Brain microvascular endothelial cell (primary cell): ENCODE measurements at regions not wholly inside any gene's neighbourhood (a gene's known extent, or its start where the extent isn't known, plus 50 kb on each side); places are given as distances from the start of the nearest gene placed in this dataset.
"Not testable (repeated sequence)": the region's sequence is repeated elsewhere in the genome, so short reads cannot be mapped to it uniquely, and the experiment has no call there.

Experiments used
- DNase-seq: peaks from one replicate; pipeline ENCODE4 v3.0.0-alpha.2; 2020
- H3K27ac ChIP-seq: fragments of 250-450 bp; sonication (Bioruptor Pico); 2 replicates; pipeline ENCODE4 v1.5.1; 2020; ENCODE audit warnings: mild to moderate bottlenecking, moderate library complexity
- H3K27me3 ChIP-seq: fragments of 250-450 bp; sonication (Bioruptor Pico); replicated peaks from 2 replicates; pipeline ENCODE4 v1.5.1; 2020; ENCODE audit warnings: mild to moderate bottlenecking
- H3K36me3 ChIP-seq: fragments of 250-450 bp; sonication (Bioruptor Pico); replicated peaks from 2 replicates; pipeline ENCODE4 v1.5.1; 2020; ENCODE audit warnings: mild to moderate bottlenecking
- H3K4me3 ChIP-seq: 2 replicates; pipeline ENCODE4 v1.5.1; 2011; ENCODE audit warnings: low read depth, mild to moderate bottlenecking, control low read depth, low read length, moderate library complexity
- CTCF ChIP-seq: IDR thresholded peaks from 2 replicates; pipeline ENCODE4 v1.5.1; 2011; ENCODE audit warnings: low read depth, mild to moderate bottlenecking, moderate library complexity, low read length, control low read depth, inconsistent platforms; ENCODE audit errors: missing control alignments
- in situ Hi-C: cut with HindIII; loops from 2 replicates; pipeline ENCODE4 v1.10.0; 2017; ENCODE audit warnings: low sequenced_read_pairs, low pct_ligation_motif_present

- no peaks in the 10 kb centered on the region for H3K36me3 ChIP-seq
- in situ Hi-C loops = no loop called here
- H3K4me3 ChIP-seq = no peak overlapping the region
- no peak for TF ChIP-seq CTCF
- no peak for DNase-seq
- H3K27me3 ChIP-seq = no peaks in the 10 kb centered on the region
- no peak overlapping the region for H3K27ac ChIP-seq
These were observed 75.9 kb upstream of the CADPS start for GRCh38 chr3:62951037-62951613.

- H3K36me3 ChIP-seq, H3K27ac ChIP-seq, DNase-seq, H3K27me3 ChIP-seq, in situ Hi-C loops, H3K4me3 ChIP-seq: not testable (repeated sequence)
These were observed 76.7 kb upstream of the CADPS start for GRCh38 chr3:62951880-62952279.

- TF ChIP-seq CTCF = no peak
- DNase-seq = no peak
- Histone ChIP-seq H3K4me3 (no peak overlapping the region), H3K36me3 (no peaks in the 10 kb centered on the region), H3K27me3 (no peaks in the 10 kb centered on the region), H3K27ac (no peak overlapping the region)
- in situ Hi-C loops = no loop called here
These were observed 79.4 kb upstream of the CADPS start for GRCh38 chr3:62954580-62954979.

- DNase-seq = no peak
- Histone ChIP-seq H3K4me3 (no peak overlapping the region), H3K36me3 (no peaks in the 10 kb centered on the region), H3K27me3 (no peaks in the 10 kb centered on the region), H3K27ac (no peak overlapping the region)
- in situ Hi-C loops = no loop called here
- no peak for TF ChIP-seq CTCF
These were observed 79.9 kb upstream of the CADPS start for GRCh38 chr3:62955126-62955525.

- in situ Hi-C loops = no loop called here
- no peak overlapping the region for H3K4me3 ChIP-seq
- no peaks in the 10 kb centered on the region for H3K36me3 ChIP-seq
- no peak overlapping the region for H3K27ac ChIP-seq
- H3K27me3 ChIP-seq = no peaks in the 10 kb centered on the region
- no peak for TF ChIP-seq CTCF
- DNase-seq = no peak
These were observed 81.2 kb upstream of the CADPS start for GRCh38 chr3:62956411-62956810.

GRCh38 chr3:62961874-62962556 lies 86.8 kb upstream of the CADPS start:
- H3K4me3 ChIP-seq = no peak overlapping the region
- no peaks in the 10 kb centered on the region for H3K27me3 ChIP-seq
- H3K36me3 ChIP-seq = no peaks in the 10 kb centered on the region
- DNase-seq = no peak
- in situ Hi-C loops = no loop called here
- H3K27ac ChIP-seq = no peak overlapping the region
- TF ChIP-seq CTCF = no peak
